HS-27A (cell line): ENCODE measurements at regions not wholly inside any gene's neighbourhood (a gene's known extent, or its start where the extent isn't known, plus 50 kb on each side); places are given as distances from the start of the nearest gene placed in this dataset.
A peak's percentile ranks its signal among the peaks of the same experiment; 100 is the strongest.

Experiments
- DNase-seq: peaks from one replicate; pipeline ENCODE4 v3.0.0-alpha.2; 2012; ENCODE audit warnings: low read depth, missing footprints

GRCh38 chr2:118186110-118186857 is 98.0 kb downstream of the INSIG2 start:
- peak; percentile 88 for DNase-seq

GRCh38 chr2:118185210-118186109 is 97.2 kb downstream of the INSIG2 start:
- DNase-seq, result peak; percentile 62

GRCh38 chr2:118183381-118183780 is 95.1 kb downstream of the INSIG2 start:
- DNase-seq, result no peak

- DNase-seq, result no peak
These were observed 91.2 kb downstream of the INSIG2 start for GRCh38 chr2:118179445-118179844.

- DNase-seq, result no peak
These were observed 89.6 kb downstream of the INSIG2 start for GRCh38 chr2:118177884-118178283.

- no peak for DNase-seq
These were observed 89.0 kb downstream of the INSIG2 start for GRCh38 chr2:118177318-118177717.

GRCh38 chr2:118176601-118177000 is 88.3 kb downstream of the INSIG2 start:
- DNase-seq, result no peak

- DNase-seq, result no peak
These were observed 83.3 kb downstream of the INSIG2 start for GRCh38 chr2:118171546-118171945.

GRCh38 chr2:118169359-118170005 is 81.2 kb downstream of the INSIG2 start:
- DNase-seq, result peak; percentile 68

- DNase-seq, result peak; percentile 91
These were observed 80.3 kb downstream of the INSIG2 start for GRCh38 chr2:118168615-118169014.

GRCh38 chr2:118167026-118167425 is 78.8 kb downstream of the INSIG2 start:
- DNase-seq, result no peak

- no peak for DNase-seq
These were observed 78.0 kb downstream of the INSIG2 start for GRCh38 chr2:118166242-118166641.

- no peak for DNase-seq
These were observed 77.3 kb downstream of the INSIG2 start for GRCh38 chr2:118165595-118165994.
